A673 (cell line): ENCODE measurements at regions not wholly inside any gene's neighbourhood (a gene's known extent, or its start where the extent isn't known, plus 50 kb on each side); places are given as distances from the start of the nearest gene placed in this dataset.

ENCODE experiments used
- BruUV-seq: library from RNA; stranded (reverse); fragments of 400-500 nt; replicated peaks from 2 replicates; lab custom pipeline; 2021; lab: Mats Ljungman, UMichigan
- CTCF ChIA-PET: fragments of 300-600 bp; sonication (Branson Sonifier 250); formaldehyde crosslinking; loops from one replicate; lab custom pipeline; 2022; ENCODE audit warnings: antibody characterized with exemption; lab: Charles Lee
- POLR2A ChIA-PET: fragments of 300-600 bp; sonication (Branson Sonifier 250); formaldehyde crosslinking; loops from one replicate; lab custom pipeline; 2022; ENCODE audit warnings: antibody characterized with exemption; ENCODE audit not compliant: low non-redundant PET; lab: Charles Lee
- DNase-seq: peaks from one replicate; pipeline ENCODE4 v3.0.0-alpha.2; 2015; ENCODE audit warnings: low spot score
- H3K27ac ChIP-seq: fragments of 200-600 bp; sonication (generic); 2 replicates; pipeline ENCODE4 v1.5.1; 2016; ENCODE audit warnings: mixed run types, low read depth, mild to moderate bottlenecking, mixed read lengths, antibody characterized with exemption, low read length; ENCODE audit not compliant: poor library complexity, severe bottlenecking
- H3K27me3 ChIP-seq: fragments of 200-600 bp; sonication (generic); replicated peaks from 2 replicates; pipeline ENCODE4 v1.6.1; 2017; ENCODE audit warnings: mixed run types, low read depth, mild to moderate bottlenecking, mixed read lengths, antibody characterized with exemption, low read length; ENCODE audit not compliant: insufficient read depth, poor library complexity
- H3K36me3 ChIP-seq: fragments of 200-600 bp; sonication (generic); 2 replicates; pipeline ENCODE4 v1.6.1; 2016; ENCODE audit warnings: mixed run types, mild to moderate bottlenecking, mixed read lengths, antibody characterized with exemption, low read length; ENCODE audit not compliant: insufficient read depth, poor library complexity, severe bottlenecking
- H3K4me1 ChIP-seq: fragments of 200-600 bp; sonication (generic); 2 replicates; pipeline ENCODE4 v1.6.1; 2017; ENCODE audit warnings: mixed run types, mild to moderate bottlenecking, mixed read lengths, antibody characterized with exemption, low read length; ENCODE audit not compliant: insufficient read depth, poor library complexity, severe bottlenecking
- H3K4me3 ChIP-seq: fragments of 200-600 bp; sonication (generic); 2 replicates; pipeline ENCODE4 v1.5.1; 2016; ENCODE audit warnings: low read depth, mixed run types, mild to moderate bottlenecking, mixed read lengths, low read length; ENCODE audit not compliant: poor library complexity, severe bottlenecking
- H3K9me3 ChIP-seq: fragments of 200-600 bp; sonication (generic); 2 replicates; pipeline ENCODE4 v1.6.1; 2016; ENCODE audit warnings: mixed run types, low read depth, mild to moderate bottlenecking, mixed read lengths, antibody characterized with exemption, low read length; ENCODE audit not compliant: poor library complexity, severe bottlenecking
- CTCF ChIP-seq: fragments of 300-800, 200-600 bp; sonication (generic); conservative IDR thresholded peaks from 2 replicates; pipeline ENCODE4 v1.5.1; 2017; ENCODE audit warnings: low read depth, mild to moderate bottlenecking, antibody characterized with exemption, low read length, moderate library complexity, mixed read lengths
- EZH2 ChIP-seq: fragments of 200-600 bp; sonication (generic); IDR thresholded peaks from 2 replicates; pipeline ENCODE4 v1.6.1; 2017; ENCODE audit warnings: borderline replicate concordance, low read depth, mild to moderate bottlenecking, mixed read lengths, antibody characterized with exemption, low read length; ENCODE audit not compliant: poor library complexity, severe bottlenecking
- intact Hi-C: fragments of 100-400 bp; cut with micrococcal nuclease; formaldehyde crosslinking; loops from one replicate; pipeline ENCODE4 v1.10.0; 2022; ENCODE audit not compliant: unreplicated experiment

GRCh38 chr12:90868626-90869025, 86.3 kb downstream of the CCER1 start:
- H3K27ac ChIP-seq, result no peak overlapping the region
- H3K36me3 ChIP-seq, result no peaks in the 10 kb centered on the region
- CTCF ChIA-PET, result interaction anchor here (0.6 kb wide), 1 partner anchor 76 kb away, joined by 3 read pairs; no protein-coding TSS in a partner anchor
- intact Hi-C loops, result no loop called here
- H3K27me3 ChIP-seq, result no peaks in the 10 kb centered on the region
- no TSS peak for BruUV-seq
- TF ChIP-seq EZH2 (no peak), CTCF (no peak)
- no peak for DNase-seq
- H3K9me3 ChIP-seq, result no peaks in the 10 kb centered on the region
- no peaks in the 10 kb centered on the region for H3K4me1 ChIP-seq
- POLR2A ChIA-PET, result no interaction called here
- H3K4me3 ChIP-seq, result no peak overlapping the region

- H3K36me3 ChIP-seq, result no peaks in the 10 kb centered on the region
- TF ChIP-seq EZH2, result no peak
- no peak for TF ChIP-seq CTCF
- H3K4me3 ChIP-seq, result no peak overlapping the region
- ChIA-PET POLR2A (no interaction called here), CTCF (no interaction called here)
- DNase-seq, result no peak
- intact Hi-C loops, result loop anchor here (10.0 kb wide), 2 partner anchors 845 to 1155 kb away; partner anchors contain the start of gene ATP2B1
- H3K27ac ChIP-seq, result no peak overlapping the region
- no peaks in the 10 kb centered on the region for H3K9me3 ChIP-seq
- no peaks in the 10 kb centered on the region for H3K27me3 ChIP-seq
- no peaks in the 10 kb centered on the region for H3K4me1 ChIP-seq
- no TSS peak for BruUV-seq
Observed at GRCh38 chr12:90859591-90859990, 95.4 kb downstream of the CCER1 start.

GRCh38 chr12:90858252-90858651, 96.7 kb downstream of the CCER1 start:
- intact Hi-C loops, result loop anchor here (10.0 kb wide), 2 partner anchors 843 to 1153 kb away; partner anchors contain the start of gene ATP2B1
- no peak for TF ChIP-seq CTCF
- TF ChIP-seq EZH2, result no peak
- Histone ChIP-seq H3K36me3 (no peaks in the 10 kb centered on the region), H3K4me1 (no peaks in the 10 kb centered on the region), H3K27me3 (no peaks in the 10 kb centered on the region), H3K9me3 (no peaks in the 10 kb centered on the region), H3K27ac (no peak overlapping the region), H3K4me3 (no peak overlapping the region)
- BruUV-seq, result no TSS peak
- ChIA-PET POLR2A (no interaction called here), CTCF (no interaction called here)
- DNase-seq, result peak; percentile 28
